Natural killer cell (primary cell): ENCODE measurements at regions not wholly inside any gene's neighbourhood (a gene's known extent, or its start where the extent isn't known, plus 50 kb on each side); places are given as distances from the start of the nearest gene placed in this dataset.

Experiments used
- ATAC-seq, 3 donors: fragments of 150-1000 bp in 2 of 3; fragments of 200-7000 bp in 1 of 3; cut with Tn5 transposase; 1 replicate in 1 of 3; 2 replicates in 2 of 3; pipeline ENCODE4 v1.10.0; 2021; ENCODE audit warnings: mild to moderate bottlenecking in 2 of 3, moderate library complexity in 2 of 3
- DNase-seq, 2 donors: peaks; one replicate each; pipeline versions ENCODE4 v3.0.0 to v3.0.0-alpha.2; 2013 to 2021; ENCODE audit warnings: mixed read lengths in 1 of 2
- H3K27ac ChIP-seq: one replicate; pipeline ENCODE4 v1.5.1; 2013; ENCODE audit warnings: mild to moderate bottlenecking, low read length
- H3K27me3 ChIP-seq: one replicate; pipeline ENCODE4 v1.6.1; 2013; ENCODE audit warnings: low read length; ENCODE audit not compliant: control insufficient read depth, insufficient read depth
- H3K36me3 ChIP-seq: one replicate; pipeline ENCODE4 v1.6.1; 2013; ENCODE audit warnings: low read length; ENCODE audit not compliant: control insufficient read depth, insufficient read depth
- H3K4me1 ChIP-seq: one replicate; pipeline ENCODE4 v1.6.1; 2013; ENCODE audit warnings: low read length; ENCODE audit not compliant: control insufficient read depth, insufficient read depth
- H3K4me3 ChIP-seq: one replicate; pipeline ENCODE4 v1.5.1; 2013; ENCODE audit warnings: low read length
- H3K9me3 ChIP-seq: one replicate; pipeline ENCODE4 v1.6.1; 2013; ENCODE audit warnings: low read length; ENCODE audit not compliant: control insufficient read depth, insufficient read depth
- H3K27ac Mint-ChIP-seq, 2 donors: one replicate each; pipeline ENCODE4 v1.8.0; 2022; ENCODE audit warnings: mild to moderate bottlenecking in 2 of 2, mixed read lengths in 2 of 2, moderate library complexity in 1 of 2
- H3K27me3 Mint-ChIP-seq, 2 donors: one replicate each; pipeline ENCODE4 v1.8.0; 2022; ENCODE audit warnings: low read depth in 2 of 2, mixed read lengths in 2 of 2
- H3K36me3 Mint-ChIP-seq: one replicate; pipeline ENCODE4 v1.8.0; 2022; ENCODE audit warnings: mixed read lengths
- H3K4me1 Mint-ChIP-seq, 2 donors: one replicate each; pipeline ENCODE4 v1.8.0; 2022; ENCODE audit warnings: mixed read lengths in 2 of 2
- H3K4me3 Mint-ChIP-seq: one replicate; pipeline ENCODE4 v1.8.0; 2022; ENCODE audit warnings: mild to moderate bottlenecking, moderate library complexity, mixed read lengths
- H3K9me3 Mint-ChIP-seq, 2 donors: one replicate each; pipeline ENCODE4 v1.8.0; 2022; ENCODE audit warnings: mixed read lengths in 2 of 2
- CTCF ChIP-seq: fragments of 200-600 bp; IDR thresholded peaks from one replicate; pipeline ENCODE4 v1.8.0; 2022; ENCODE audit warnings: antibody characterized with exemption
- whole genome bisulfite sequencing: methylation state at CpG from one replicate; pipeline ENCODE4 v1.1.7; 2013; ENCODE audit warnings: missing lambda C conversion rate; ENCODE audit not compliant: insufficient coverage; 5-methylcytosine and 5-hydroxymethylcytosine counted together
- intact Hi-C: fragments of 100-400 bp; cut with micrococcal nuclease; formaldehyde crosslinking; loops from one replicate; pipeline ENCODE4 v1.14.2; 2022

- Histone ChIP-seq H3K4me1 (no peaks in the 10 kb centered on the region), H3K27ac (no peak overlapping the region), H3K27me3 (no peaks in the 10 kb centered on the region), H3K4me3 (no peak overlapping the region), H3K9me3 (no peaks in the 10 kb centered on the region), H3K36me3 (no peaks in the 10 kb centered on the region)
- H3K4me3 Mint-ChIP-seq, result no peak overlapping the region
- no peak for DNase-seq
- intact Hi-C loops, result no loop called here
- no peaks in the 10 kb centered on the region for H3K4me1 Mint-ChIP-seq
- H3K36me3 Mint-ChIP-seq, result no peaks in the 10 kb centered on the region
- no peak for TF ChIP-seq CTCF
- ATAC-seq, result no peak
- H3K9me3 Mint-ChIP-seq, result no peaks in the 10 kb centered on the region
- H3K27me3 Mint-ChIP-seq, result peaks cover 24 to 30% of the 10 kb centered on the region in 2 donors
- WGBS, result 96% methylated on average over 3 of the region's 4 CpGs
- no peak overlapping the region for H3K27ac Mint-ChIP-seq
Observed at GRCh38 chr2:235378944-235379343, 114.9 kb upstream of the AGAP1 start.

- Mint-ChIP-seq H3K4me1 (no peaks in the 10 kb centered on the region), H3K4me3 (no peak overlapping the region), H3K27ac (no peak overlapping the region), H3K36me3 (no peaks in the 10 kb centered on the region), H3K27me3 (peaks cover 14 to 19% of the 10 kb centered on the region in 2 donors), H3K9me3 (no peaks in the 10 kb centered on the region)
- intact Hi-C loops, result no loop called here
- no peaks in the 10 kb centered on the region for H3K4me1 ChIP-seq
- no peak overlapping the region for H3K4me3 ChIP-seq
- H3K27ac ChIP-seq, result no peak overlapping the region
- H3K36me3 ChIP-seq, result no peaks in the 10 kb centered on the region
- no peaks in the 10 kb centered on the region for H3K27me3 ChIP-seq
- ATAC-seq (no peak), DNase-seq (no peak)
- WGBS, result 91% methylated on average over 1 of the region's 2 CpGs
- H3K9me3 ChIP-seq, result no peaks in the 10 kb centered on the region
- TF ChIP-seq CTCF, result no peak
Observed at GRCh38 chr2:235381261-235381912, 112.5 kb upstream of the AGAP1 start.

DNA sequence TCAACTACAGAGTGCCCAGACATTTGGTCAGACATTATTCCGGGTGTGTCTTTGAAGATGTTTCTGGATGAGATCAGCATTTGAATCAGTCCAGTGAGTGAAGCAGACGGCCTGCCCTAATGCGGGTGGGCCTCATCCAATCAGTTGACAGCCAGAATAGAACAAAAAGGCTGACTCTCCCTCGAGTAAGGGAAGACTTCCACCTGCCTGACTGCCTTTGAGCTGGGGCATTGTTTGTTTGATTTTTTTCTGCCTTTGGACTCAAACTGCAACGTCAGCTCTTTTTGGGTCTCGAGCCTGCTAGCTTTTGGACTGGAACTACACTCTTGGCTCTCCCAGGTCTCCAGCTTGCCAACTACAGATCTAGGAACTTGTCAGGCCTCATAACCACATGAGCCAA, 111.7 kb upstream of the AGAP1 start:
- no peaks in the 10 kb centered on the region for H3K36me3 Mint-ChIP-seq
- H3K27ac Mint-ChIP-seq, result no peak overlapping the region
- WGBS, result 81% methylated on average over 6 of the region's 6 CpGs
- Histone ChIP-seq H3K27me3 (no peaks in the 10 kb centered on the region), H3K4me3 (no peak overlapping the region), H3K27ac (no peak overlapping the region), H3K36me3 (no peaks in the 10 kb centered on the region), H3K9me3 (no peaks in the 10 kb centered on the region), H3K4me1 (no peaks in the 10 kb centered on the region)
- no peak for TF ChIP-seq CTCF
- no peaks in the 10 kb centered on the region for H3K9me3 Mint-ChIP-seq
- ATAC-seq (no peak), DNase-seq (no peak)
- intact Hi-C loops, result no loop called here
- H3K4me3 Mint-ChIP-seq, result no peak overlapping the region
- H3K4me1 Mint-ChIP-seq, result no peaks in the 10 kb centered on the region
- H3K27me3 Mint-ChIP-seq, result peaks cover 14 to 15% of the 10 kb centered on the region in 2 donors

DNA sequence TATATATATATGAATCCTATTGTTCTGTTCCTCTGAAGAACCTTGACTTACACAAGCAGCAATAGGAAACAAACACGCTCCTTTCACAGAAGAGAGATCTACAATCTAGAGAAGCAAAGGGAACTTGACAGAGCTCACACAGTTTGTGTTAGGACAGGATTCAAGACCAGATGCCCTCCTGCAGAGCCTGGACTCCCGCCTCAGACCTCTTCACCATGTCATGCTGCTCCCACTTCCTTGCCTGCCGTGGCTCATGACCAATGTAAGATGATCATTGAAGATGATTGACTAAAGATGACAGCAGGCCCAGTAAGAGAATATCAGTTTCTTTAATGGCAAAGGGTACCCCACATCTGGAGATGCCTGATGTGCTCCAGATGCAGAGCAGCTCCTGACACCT, 111.2 kb upstream of the AGAP1 start:
- Mint-ChIP-seq H3K36me3 (no peaks in the 10 kb centered on the region), H3K9me3 (no peaks in the 10 kb centered on the region), H3K27me3 (peaks cover 12 to 15% of the 10 kb centered on the region in 2 donors), H3K27ac (no peak overlapping the region), H3K4me1 (no peaks in the 10 kb centered on the region), H3K4me3 (no peak overlapping the region)
- DNase-seq (no peak), ATAC-seq (no peak)
- Histone ChIP-seq H3K4me3 (no peak overlapping the region), H3K27me3 (no peaks in the 10 kb centered on the region), H3K9me3 (no peaks in the 10 kb centered on the region), H3K27ac (no peak overlapping the region), H3K36me3 (no peaks in the 10 kb centered on the region), H3K4me1 (no peaks in the 10 kb centered on the region)
- 85% methylated on average over 3 of the region's 3 CpGs for WGBS
- intact Hi-C loops, result no loop called here
- TF ChIP-seq CTCF, result no peak
